Right lobe of liver (tissue), 4 donors: ENCODE measurements at regions not wholly inside any gene's neighbourhood (a gene's known extent, or its start where the extent isn't known, plus 50 kb on each side); places are given as distances from the start of the nearest gene placed in this dataset.

Source experiments
- CTCF ChIP-seq, 4 donors: fragments of 200-600 bp in 3 of 4; fragments of 450-650 bp in 1 of 4; IDR thresholded peaks; one replicate each; pipeline versions ENCODE4 v1.5.1 to v1.8.0; 2016 to 2022; ENCODE audit warnings: antibody characterized with exemption in 4 of 4, mild to moderate bottlenecking in 2 of 4
- POLR2A ChIP-seq: fragments of 450-650 bp; IDR thresholded peaks from one replicate; pipeline ENCODE4 v1.6.1; 2017; ENCODE audit warnings: antibody characterized with exemption, mild to moderate bottlenecking
- donor health status: DM: no; HTN: no; CAD: no.
- donor health status: DM: no; HTN: no; CAD: no.
- donor health status: DM: no; HTN: yes; CAD: no.

DNA sequence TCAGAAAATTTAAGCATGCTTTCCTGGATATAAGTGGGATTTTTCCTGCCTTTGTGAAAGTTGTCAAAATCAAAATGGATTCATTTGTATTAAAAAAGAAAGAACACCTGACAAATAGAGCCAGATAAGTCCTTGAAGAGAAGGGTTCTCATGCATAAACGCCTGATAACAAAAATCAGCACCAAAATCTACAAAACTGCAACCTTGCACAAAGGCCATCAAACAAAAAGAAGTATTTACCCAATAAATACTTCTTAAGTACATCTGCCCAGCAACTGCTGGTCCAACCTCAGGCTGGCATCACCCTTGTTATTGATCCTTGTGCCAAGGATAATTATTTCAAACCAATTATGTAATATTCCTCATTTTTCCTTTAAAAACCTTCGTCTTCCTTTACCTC lies 315.9 kb downstream of the GPD2 start:
- TF ChIP-seq POLR2A (no peak), CTCF (IDR thresholded peaks at IDR 0.05) (no peak)
